ENCODE measurements at regions not wholly inside any gene's neighbourhood (a gene's known extent, or its start where the extent isn't known, plus 50 kb on each side); places are given as distances from the start of the nearest gene placed in this dataset.
"Not testable (repeated sequence)": the region's sequence is repeated elsewhere in the genome, so short reads cannot be mapped to it uniquely, and the experiment has no call there.

DNA sequence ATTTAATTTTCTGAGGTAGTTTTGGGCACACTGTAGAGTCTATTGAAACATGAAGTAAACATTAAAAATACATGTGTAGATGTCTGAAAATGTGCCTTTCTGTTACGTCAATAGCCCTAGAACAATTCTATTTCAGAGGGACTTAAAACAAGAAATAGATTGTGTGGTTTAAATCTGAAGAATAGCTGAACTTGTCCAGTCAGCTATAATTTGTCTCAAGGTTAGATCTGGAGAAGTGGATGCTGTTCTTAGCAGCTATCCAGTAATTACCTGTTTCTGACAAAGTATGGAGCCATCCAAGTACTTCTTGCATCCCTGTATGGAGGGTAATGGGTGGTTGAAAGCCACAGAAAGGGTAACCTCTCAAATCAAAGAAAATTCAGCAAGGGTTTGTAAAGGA, 92.8 kb downstream of the SEPTIN7 start:
- H3K4me3 Mint-ChIP-seq: no peak overlapping the region
- H3K27ac Mint-ChIP-seq: peak overlapping the region; percentile 72
- no peaks in the 10 kb centered on the region for H3K27me3 Mint-ChIP-seq
- H3K4me1 Mint-ChIP-seq (ENCODE audit: low read depth): peaks cover 42% of the 10 kb centered on the region
- peaks cover 73% of the 10 kb centered on the region for H3K36me3 Mint-ChIP-seq (ENCODE audit: low read depth)
- DNase-seq: no peak
- no peaks in the 10 kb centered on the region for H3K9me3 Mint-ChIP-seq

- Mint-ChIP-seq H3K4me1 (ENCODE audit: low read depth) (peaks cover 38% of the 10 kb centered on the region), H3K36me3 (ENCODE audit: low read depth) (peaks cover 68% of the 10 kb centered on the region), H3K9me3 (no peaks in the 10 kb centered on the region), H3K4me3 (no peak overlapping the region), H3K27ac (peak overlapping the region; percentile 72), H3K27me3 (no peaks in the 10 kb centered on the region)
- no peak for DNase-seq
Observed at GRCh38 chr7:35894721-35895120, 93.9 kb downstream of the SEPTIN7 start.

DNA sequence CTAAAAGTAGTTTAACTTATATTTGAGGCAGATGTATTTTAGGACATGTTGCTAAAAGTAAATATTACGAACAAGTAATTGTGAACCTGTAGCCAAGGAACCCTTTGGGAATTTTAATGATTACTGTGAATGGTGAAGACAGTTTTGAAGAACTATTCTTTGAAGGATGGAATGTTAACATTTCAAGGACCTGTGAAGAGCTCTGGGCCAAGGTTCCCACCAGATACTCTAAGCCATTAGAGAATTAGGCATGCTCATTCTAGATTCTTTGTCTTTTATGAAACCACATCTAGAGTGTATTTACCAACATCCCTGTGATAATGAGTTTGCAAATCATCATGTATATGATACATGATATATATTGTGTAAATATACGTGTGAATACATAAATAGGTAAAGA, 99.8 kb downstream of the SEPTIN7 start:
- Mint-ChIP-seq H3K9me3 (no peaks in the 10 kb centered on the region), H3K27me3 (no peaks in the 10 kb centered on the region), H3K36me3 (ENCODE audit: low read depth) (peaks cover 82% of the 10 kb centered on the region), H3K4me1 (ENCODE audit: low read depth) (peaks cover 10% of the 10 kb centered on the region), H3K4me3 (no peak overlapping the region), H3K27ac (peak overlapping the region; percentile 63)
- no peak for DNase-seq

DNA sequence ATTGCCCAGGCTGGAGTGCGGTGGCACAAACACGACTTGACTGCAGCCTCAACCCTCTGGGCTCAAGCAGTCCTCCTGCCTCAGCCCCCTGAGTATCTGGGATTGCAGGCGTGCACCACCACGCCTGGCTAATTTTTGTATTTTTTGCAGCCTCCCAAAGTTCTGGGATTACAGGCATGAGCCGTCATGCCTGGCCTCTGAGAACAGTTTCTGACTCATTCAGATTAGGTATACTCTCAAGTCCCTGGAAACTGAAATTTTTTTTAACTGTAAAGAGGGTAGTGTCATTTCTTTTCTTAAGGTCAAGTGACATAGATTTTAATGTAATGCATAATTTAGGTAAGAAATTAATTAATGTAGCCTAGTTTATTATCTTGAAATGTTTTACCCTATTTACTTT, 104.7 kb downstream of the SEPTIN7 start:
- Mint-ChIP-seq H3K4me1 (ENCODE audit: low read depth) (peaks cover 7% of the 10 kb centered on the region), H3K4me3 (no peak overlapping the region), H3K36me3 (ENCODE audit: low read depth) (peaks cover 51% of the 10 kb centered on the region), H3K9me3 (no peaks in the 10 kb centered on the region), H3K27ac (no peak overlapping the region), H3K27me3 (no peaks in the 10 kb centered on the region)
- no peak for DNase-seq

- peaks cover 7% of the 10 kb centered on the region for H3K4me1 Mint-ChIP-seq (ENCODE audit: low read depth)
- no peaks in the 10 kb centered on the region for H3K27me3 Mint-ChIP-seq
- peaks cover 49% of the 10 kb centered on the region for H3K36me3 Mint-ChIP-seq (ENCODE audit: low read depth)
- no peaks in the 10 kb centered on the region for H3K9me3 Mint-ChIP-seq
- no peak overlapping the region for H3K4me3 Mint-ChIP-seq
- DNase-seq: peak; percentile 53
- H3K27ac Mint-ChIP-seq: peak overlapping the region; percentile 48
Observed at GRCh38 chr7:35906191-35906908, 105.5 kb downstream of the SEPTIN7 start.

- Mint-ChIP-seq H3K27me3 (no peaks in the 10 kb centered on the region), H3K9me3 (no peaks in the 10 kb centered on the region), H3K36me3 (ENCODE audit: low read depth) (peaks cover 46% of the 10 kb centered on the region), H3K4me1 (ENCODE audit: low read depth) (peaks cover 7% of the 10 kb centered on the region), H3K27ac (peak overlapping the region; percentile 6), H3K4me3 (no peak overlapping the region)
- DNase-seq: no peak
Observed at GRCh38 chr7:35908331-35909216, 107.7 kb downstream of the SEPTIN7 start.

GRCh38 chr7:35909870-35910357, 109.1 kb downstream of the SEPTIN7 start:
- Mint-ChIP-seq H3K27ac (no peak overlapping the region), H3K4me3 (no peak overlapping the region)

GRCh38 chr7:35910621-35911020, 109.8 kb downstream of the SEPTIN7 start:
- not testable (repeated sequence) for H3K9me3 Mint-ChIP-seq; H3K4me3 Mint-ChIP-seq; H3K4me1 Mint-ChIP-seq (ENCODE audit: low read depth); H3K27me3 Mint-ChIP-seq; DNase-seq; H3K27ac Mint-ChIP-seq
- H3K36me3 Mint-ChIP-seq (ENCODE audit: low read depth): peaks cover 25% of the 10 kb centered on the region

More at GRCh38 chr7:35909870-35910357, 109.1 kb downstream of the SEPTIN7 start:
- peaks cover 7% of the 10 kb centered on the region for H3K4me1 Mint-ChIP-seq (ENCODE audit: low read depth)
- H3K27me3 Mint-ChIP-seq: no peaks in the 10 kb centered on the region
- H3K9me3 Mint-ChIP-seq: no peaks in the 10 kb centered on the region
- peaks cover 32% of the 10 kb centered on the region for H3K36me3 Mint-ChIP-seq (ENCODE audit: low read depth)
- DNase-seq: no peak

- not testable (repeated sequence) for H3K4me1 Mint-ChIP-seq (ENCODE audit: low read depth); DNase-seq; H3K27me3 Mint-ChIP-seq; H3K27ac Mint-ChIP-seq; H3K9me3 Mint-ChIP-seq; H3K4me3 Mint-ChIP-seq
- H3K36me3 Mint-ChIP-seq (ENCODE audit: low read depth): peaks cover 25% of the 10 kb centered on the region
Observed at GRCh38 chr7:35913350-35913749, 112.5 kb downstream of the SEPTIN7 start.

- peaks cover 29% of the 10 kb centered on the region for H3K36me3 Mint-ChIP-seq (ENCODE audit: low read depth)
- not testable (repeated sequence) for H3K4me1 Mint-ChIP-seq (ENCODE audit: low read depth); H3K27me3 Mint-ChIP-seq; DNase-seq; H3K4me3 Mint-ChIP-seq; H3K27ac Mint-ChIP-seq; H3K9me3 Mint-ChIP-seq
Observed at GRCh38 chr7:35914214-35914613, 113.4 kb downstream of the SEPTIN7 start.

DNA sequence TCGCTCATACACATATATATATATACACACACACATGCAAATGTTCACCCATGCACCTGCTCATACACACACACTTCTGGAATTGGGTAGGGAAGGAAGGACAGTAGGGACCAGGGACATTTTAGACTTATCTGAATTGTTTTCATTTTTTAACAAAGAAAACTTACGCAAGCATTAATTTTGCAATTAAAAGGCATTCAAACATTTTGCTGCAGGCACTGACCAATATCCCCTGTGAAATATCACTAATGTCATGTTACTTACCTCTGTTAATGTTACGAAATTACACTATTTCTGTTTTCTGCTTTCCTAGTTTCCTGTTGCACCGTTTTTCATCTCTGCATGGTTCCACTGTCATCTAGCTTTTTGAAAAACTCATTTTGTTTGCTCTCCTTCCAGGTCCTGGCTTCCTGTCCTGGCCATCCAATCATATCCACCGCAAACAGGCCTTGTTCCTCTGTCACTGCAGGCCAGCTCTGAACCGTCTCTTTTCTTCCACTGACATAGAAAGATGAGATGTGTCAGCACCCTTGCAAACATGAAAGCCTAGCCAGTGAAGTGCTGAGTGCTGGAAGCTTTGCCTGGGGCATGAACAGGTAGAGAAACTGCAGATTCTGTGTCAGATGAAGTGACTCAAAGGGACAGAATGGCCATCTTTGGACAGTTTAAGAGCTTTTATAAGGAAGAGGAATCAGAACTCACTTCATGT, 114.5 kb downstream of the SEPTIN7 start:
- H3K27ac Mint-ChIP-seq; H3K9me3 Mint-ChIP-seq; DNase-seq; H3K27me3 Mint-ChIP-seq; H3K4me3 Mint-ChIP-seq; H3K4me1 Mint-ChIP-seq (ENCODE audit: low read depth): not testable (repeated sequence)
- H3K36me3 Mint-ChIP-seq (ENCODE audit: low read depth): peaks cover 31% of the 10 kb centered on the region

DNA sequence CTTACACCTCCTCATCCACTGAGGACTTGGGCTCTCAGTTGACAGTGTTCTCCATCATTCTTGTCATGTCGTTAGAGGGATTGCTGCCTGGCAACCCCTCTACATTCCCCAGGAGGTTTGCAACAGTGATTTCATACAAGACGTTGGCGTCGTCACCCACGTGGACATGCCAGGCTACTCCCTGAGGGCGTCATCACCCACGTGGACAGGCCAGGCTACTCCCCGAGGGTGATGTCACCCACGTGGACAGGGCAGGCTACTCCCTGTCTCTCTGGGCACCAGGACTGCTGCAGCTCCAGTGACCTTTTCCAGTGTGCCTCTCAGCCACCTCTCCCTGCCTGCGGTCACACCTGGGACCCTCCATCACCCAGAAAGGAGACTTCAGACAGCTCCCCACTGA, 117.4 kb downstream of the SEPTIN7 start:
- not testable (repeated sequence) for H3K4me1 Mint-ChIP-seq (ENCODE audit: low read depth); H3K27me3 Mint-ChIP-seq; H3K9me3 Mint-ChIP-seq; H3K4me3 Mint-ChIP-seq; H3K27ac Mint-ChIP-seq; DNase-seq
- peaks cover 13% of the 10 kb centered on the region for H3K36me3 Mint-ChIP-seq (ENCODE audit: low read depth)

DNA sequence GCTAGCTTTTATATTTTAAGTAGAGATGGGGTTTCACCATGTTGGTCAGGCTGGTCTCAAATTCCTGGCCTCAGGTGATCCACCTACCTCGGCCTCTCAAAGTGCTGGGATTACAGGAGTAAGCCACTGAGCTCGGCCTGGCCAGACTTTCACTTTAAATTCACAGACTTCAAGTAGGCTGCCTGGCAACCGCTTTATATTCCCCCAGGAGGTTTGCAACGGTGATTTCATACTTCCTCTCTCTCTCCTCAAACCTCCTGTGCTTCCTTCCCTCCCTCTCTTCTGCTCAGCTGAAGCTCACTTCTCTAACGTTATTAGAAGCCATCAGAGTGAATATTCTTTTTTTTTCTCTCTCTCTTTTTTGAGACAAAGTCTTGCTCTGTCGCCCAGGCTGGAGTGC, 118.8 kb downstream of the SEPTIN7 start:
- not testable (repeated sequence) for H3K27ac Mint-ChIP-seq

GRCh38 chr7:35921338-35921737, 120.5 kb downstream of the SEPTIN7 start:
- H3K9me3 Mint-ChIP-seq: not testable (repeated sequence)

More for the DNA sequence above, 118.8 kb downstream of the SEPTIN7 start:
- not testable (repeated sequence) for H3K9me3 Mint-ChIP-seq; H3K27me3 Mint-ChIP-seq; DNase-seq; H3K4me1 Mint-ChIP-seq (ENCODE audit: low read depth); H3K4me3 Mint-ChIP-seq
- H3K36me3 Mint-ChIP-seq (ENCODE audit: low read depth): peaks cover 12% of the 10 kb centered on the region

More at GRCh38 chr7:35921338-35921737, 120.5 kb downstream of the SEPTIN7 start:
- H3K4me3 Mint-ChIP-seq; H3K27me3 Mint-ChIP-seq; H3K27ac Mint-ChIP-seq; DNase-seq; H3K4me1 Mint-ChIP-seq (ENCODE audit: low read depth): not testable (repeated sequence)
- H3K36me3 Mint-ChIP-seq (ENCODE audit: low read depth): peaks cover 12% of the 10 kb centered on the region
